SW480 (cell line): ENCODE measurements at regions not wholly inside any gene's neighbourhood (a gene's known extent, or its start where the extent isn't known, plus 50 kb on each side); places are given as distances from the start of the nearest gene placed in this dataset.

Experiments
- DNase-seq: peaks from one replicate; pipeline ENCODE4 v3.0.0-alpha.2; 2016; ENCODE audit warnings: low spot score

DNA sequence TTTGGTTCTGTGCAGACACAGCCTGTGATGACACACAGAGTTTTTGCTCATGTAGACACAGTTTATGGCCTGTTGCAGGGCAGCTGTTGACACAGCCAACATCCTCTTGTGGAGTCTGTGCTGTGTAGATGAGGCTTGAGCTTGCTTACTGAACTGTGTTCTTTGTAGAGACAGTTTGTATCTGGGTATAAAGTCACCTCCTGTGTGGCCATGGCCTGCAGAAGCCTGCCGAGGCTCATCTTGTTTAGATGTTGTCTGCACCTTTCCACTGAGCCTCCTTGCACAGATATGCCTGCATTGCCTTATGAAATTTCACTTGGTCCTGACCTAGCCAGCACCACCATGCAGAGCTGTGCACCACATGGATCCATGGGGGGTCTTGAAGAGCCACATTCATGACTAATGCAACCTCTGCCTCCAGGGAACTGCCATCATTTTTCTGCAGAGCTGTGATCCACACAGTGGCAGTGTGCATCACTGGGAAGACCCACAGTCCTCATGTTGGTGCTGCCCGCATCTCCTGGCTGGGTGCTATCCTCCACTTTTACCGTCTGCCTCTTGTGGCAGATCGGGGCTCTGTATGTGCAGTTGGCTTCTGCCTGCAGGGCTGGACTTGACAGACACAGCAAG is 198.0 kb upstream of the MAMLD1 start:
- no peak for DNase-seq

DNA sequence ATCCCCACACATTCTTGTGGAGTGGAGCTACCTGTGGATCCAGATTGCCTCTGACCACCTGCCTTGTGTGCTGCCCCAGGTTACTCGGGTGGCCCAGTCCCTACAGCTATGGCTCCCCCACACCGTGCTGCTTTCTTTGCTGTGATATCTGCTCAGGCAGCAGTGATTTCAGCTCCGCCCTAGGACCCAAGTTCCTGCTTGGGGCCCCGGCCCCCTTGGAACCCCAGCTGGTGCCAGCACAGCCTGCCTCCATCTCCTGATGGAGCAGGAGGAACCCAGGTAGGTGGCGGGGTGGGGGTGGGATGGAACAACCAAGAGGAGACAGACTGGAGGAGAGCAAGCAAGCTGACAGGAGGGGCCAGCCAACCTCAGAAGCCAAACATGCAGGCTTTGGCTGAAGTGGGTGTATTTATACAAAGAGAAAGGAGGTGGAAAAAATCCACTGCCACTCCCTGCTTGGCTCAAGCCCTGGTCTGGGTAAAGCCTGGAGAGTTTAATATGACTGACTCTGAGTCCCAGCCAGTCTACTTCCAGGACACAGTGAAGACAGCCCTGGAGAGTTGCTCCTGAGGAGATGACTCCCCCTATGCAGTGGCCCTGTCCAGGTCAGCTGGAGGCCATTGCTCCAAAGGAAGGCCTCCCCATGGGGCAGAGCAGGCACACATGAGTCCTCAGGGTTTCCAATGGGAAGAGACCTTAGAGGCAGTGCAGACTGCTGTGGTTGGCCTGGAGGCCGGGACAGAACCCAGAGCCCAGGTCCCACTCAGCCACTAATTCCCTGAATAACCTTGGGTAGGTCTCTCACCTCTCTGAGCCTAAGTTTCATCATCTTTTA is 197.1 kb upstream of the MAMLD1 start:
- DNase-seq, result no peak

DNA sequence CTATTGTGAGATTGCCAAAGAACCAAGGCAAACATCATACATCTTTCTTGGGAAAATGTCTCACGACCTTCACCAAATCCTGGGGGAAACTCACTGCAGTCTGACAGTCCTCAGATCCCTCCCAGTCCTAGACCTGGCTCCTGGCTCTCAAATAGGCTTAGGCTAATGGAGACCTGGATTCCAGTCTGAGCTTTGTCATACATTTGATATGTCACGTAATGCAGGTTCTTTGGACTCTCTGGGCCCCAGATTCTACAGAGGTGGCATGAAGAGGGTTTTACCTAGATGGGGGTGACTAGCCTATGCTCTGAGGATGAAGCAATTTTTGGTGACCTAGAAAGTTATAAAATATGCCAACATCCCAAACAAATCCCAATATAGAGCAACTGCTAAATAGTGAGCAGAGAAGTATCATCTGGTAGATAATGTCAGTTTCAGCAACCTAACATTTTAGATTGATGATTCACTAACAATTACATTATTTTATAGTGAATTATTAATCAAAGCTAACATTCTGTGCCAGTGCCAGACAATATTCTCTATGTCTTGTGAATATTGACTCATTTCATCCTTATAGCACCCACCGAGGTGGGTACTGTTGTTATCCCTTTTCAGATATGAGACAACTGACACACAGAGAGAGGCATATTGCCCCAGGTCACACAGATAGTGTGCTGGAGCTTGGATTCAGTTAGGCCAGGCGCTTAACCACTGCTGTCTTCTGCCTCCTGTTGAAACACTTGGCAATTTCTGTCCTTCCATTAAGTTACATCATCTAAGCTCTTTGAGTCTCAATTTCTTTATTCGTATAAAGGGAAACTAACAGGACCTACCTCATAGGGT is 195.4 kb upstream of the MAMLD1 start:
- DNase-seq, result no peak

- no peak for DNase-seq
These were observed 181.0 kb upstream of the MAMLD1 start for GRCh38 chrX:150182161-150182560.

GRCh38 chrX:150184491-150184890 is 178.6 kb upstream of the MAMLD1 start:
- DNase-seq, result no peak

GRCh38 chrX:150185766-150186165 is 177.4 kb upstream of the MAMLD1 start:
- DNase-seq, result no peak

GRCh38 chrX:150192816-150193215 is 170.3 kb upstream of the MAMLD1 start:
- DNase-seq, result no peak

DNA sequence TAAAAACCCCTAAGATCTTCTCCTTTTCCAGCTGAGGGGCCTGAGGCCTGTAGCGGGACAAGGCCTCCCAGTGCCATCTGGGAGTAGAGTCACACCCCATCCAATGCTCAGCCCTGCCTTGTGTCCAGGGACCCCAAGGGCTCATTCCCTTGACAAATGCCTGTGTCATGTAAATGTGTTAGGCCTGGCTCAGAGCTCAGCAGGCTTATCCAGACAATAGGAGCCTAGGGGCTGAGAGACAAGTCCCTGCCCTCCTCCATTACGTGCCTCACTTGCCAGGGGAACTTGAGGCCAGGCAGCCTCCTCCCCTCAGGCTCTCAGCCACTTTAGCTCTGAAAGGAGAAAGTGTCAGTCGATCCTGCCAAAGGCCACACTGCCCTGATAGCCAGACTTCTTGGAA is 166.8 kb upstream of the MAMLD1 start:
- DNase-seq, result no peak

DNA sequence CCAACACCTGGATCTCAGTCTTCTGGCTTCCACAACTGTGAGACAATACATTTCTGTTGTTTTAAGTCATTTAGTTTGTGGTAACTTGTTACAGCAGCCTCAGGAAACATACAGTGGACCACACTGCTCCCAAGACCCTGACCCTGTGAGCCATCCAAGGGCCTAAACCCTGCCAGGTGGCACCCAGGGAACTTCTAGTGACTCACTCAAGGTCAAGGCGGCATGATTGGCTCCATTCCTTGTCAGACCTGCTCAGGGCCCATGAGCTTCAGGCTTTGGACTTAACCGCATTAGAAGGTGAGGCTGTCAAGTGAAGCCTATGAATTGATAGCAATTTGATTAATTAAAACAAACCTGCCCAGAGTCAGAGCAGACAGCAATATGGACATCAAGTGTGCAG is 165.7 kb upstream of the MAMLD1 start:
- no peak for DNase-seq

GRCh38 chrX:150198776-150199175 is 164.3 kb upstream of the MAMLD1 start:
- no peak for DNase-seq

GRCh38 chrX:150199181-150199580 is 163.9 kb upstream of the MAMLD1 start:
- DNase-seq, result no peak

GRCh38 chrX:150199803-150200202 is 163.3 kb upstream of the MAMLD1 start:
- no peak for DNase-seq

DNA sequence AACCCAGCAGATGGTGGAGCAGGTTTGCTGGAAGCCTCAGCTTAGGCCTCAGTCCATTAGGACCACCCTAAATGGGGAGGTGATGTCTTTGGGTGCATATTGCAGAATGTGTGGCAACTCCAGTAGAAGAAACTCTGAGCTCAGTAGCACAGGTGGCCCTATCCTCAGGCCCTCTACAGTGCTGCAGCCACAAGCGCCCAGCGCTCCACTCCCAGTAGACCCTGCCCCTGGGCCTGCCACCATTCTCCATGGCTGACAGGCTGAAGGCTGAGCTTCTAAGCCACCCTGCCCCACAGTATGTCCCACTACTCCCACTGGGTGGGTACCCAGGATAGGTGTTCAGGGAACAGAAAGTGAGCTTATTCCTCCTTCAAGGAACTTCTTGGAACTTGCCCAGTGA is 162.8 kb upstream of the MAMLD1 start:
- no peak for DNase-seq

DNA sequence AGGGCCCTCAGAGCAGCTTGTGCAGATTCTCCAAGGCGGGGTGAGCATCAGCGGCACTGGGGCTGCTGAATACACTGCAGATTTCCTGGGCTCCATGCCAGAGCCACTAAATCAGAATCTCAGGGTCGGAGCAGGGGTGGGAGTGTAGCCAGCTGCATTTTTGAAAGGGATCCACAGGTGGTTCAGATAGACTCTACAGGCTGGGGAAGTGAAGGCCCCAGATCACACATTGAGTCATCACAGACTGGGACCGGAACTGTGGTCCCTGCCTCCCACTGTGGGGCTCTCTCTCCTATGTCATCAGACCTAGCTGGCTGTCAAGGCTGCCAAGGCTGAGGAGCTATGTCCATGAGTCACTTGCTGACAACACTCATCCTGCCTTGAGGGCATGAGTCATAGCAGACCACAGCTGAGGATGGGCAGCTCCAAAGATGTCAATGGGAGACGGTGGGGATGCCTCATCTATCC is 162.3 kb upstream of the MAMLD1 start:
- DNase-seq, result peak; percentile 92

- no peak for DNase-seq
These were observed 161.7 kb upstream of the MAMLD1 start for GRCh38 chrX:150201391-150201790.

DNA sequence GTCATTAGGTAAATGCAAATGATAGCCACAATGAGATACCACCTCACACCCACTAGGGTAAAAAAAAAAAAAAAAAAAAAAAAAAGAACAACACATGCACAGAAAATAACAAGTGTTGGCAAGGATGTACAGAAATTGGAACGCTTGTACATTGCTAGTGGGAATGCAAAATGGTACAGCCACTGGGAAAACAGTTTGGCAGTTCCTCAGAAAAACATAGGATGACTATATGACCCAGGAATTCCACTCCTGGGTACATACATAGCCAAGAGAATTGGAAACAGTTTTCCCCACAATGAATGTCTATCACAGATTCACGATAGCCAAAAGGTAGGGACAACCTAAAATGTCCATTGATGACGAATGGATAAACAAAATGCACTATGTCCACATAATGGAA is 161.3 kb upstream of the MAMLD1 start:
- DNase-seq, result no peak

DNA sequence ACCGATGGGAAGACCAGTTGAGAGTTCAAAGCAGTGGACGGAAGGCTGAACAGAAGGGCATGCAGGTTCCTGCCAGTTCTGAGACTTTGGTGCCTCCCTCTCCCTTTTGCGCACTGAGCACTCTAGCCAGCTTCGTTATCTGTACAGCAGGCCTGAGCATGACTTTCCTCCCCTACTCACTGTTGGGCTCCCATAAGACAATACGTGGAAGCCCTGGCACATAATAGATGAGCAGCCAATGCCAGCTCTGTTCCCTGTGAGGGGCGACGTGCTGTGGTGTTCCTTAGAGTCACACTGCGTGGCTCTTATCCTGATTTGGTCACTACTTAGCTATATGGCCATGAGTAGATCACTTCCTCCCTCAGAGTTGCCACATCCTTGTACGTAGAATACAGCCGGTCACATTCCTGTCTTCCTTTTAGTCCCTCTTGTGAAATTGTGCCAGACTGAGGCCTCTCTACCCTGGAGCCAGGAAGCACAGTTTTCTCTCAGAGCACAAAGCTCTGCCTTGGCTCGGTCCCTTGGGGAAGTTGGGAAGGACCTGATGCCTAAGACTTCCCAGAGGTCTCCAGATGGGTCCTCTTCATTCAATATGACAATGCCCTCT is 160.4 kb upstream of the MAMLD1 start:
- no peak for DNase-seq

DNA sequence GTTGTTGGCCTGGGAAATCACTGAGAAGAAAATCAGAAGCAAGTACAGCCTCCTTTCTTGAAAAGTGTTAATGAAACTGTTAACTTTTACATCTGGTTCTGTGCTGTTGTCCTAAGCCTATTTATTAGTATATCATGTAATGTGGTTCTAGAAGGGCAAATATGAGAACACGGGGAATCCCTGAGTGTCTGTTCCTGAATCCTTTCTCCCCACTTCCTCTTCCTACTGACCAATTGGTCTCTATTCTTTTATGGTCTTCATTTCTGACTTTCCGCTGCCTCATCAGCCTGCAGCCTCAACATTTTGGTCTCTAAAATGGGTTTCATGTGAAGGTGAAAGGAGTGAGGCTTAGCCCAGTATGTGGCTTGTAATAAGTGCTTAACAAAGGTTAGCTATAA is 159.9 kb upstream of the MAMLD1 start:
- no peak for DNase-seq

GRCh38 chrX:150205011-150205410 is 158.1 kb upstream of the MAMLD1 start:
- DNase-seq, result no peak

DNA sequence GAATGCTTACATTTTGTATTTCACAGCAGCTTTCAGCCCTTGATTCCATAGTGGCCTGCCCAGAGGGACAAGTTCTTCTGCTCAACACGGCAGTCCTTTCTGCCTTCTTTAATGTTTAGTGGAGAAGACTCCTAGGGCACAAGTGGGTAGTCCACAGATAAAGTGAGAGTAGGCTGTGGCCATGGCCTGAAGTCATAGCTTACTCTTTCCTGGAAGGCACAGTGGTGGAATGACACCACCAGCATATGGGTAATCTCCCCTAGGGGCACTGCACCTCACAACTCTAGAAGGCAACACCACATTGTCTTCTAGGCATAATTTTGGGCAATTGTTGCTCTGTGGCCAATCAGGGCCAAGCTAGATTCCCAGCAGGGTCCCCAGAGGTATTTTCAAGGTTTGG is 155.4 kb upstream of the MAMLD1 start:
- no peak for DNase-seq

DNA sequence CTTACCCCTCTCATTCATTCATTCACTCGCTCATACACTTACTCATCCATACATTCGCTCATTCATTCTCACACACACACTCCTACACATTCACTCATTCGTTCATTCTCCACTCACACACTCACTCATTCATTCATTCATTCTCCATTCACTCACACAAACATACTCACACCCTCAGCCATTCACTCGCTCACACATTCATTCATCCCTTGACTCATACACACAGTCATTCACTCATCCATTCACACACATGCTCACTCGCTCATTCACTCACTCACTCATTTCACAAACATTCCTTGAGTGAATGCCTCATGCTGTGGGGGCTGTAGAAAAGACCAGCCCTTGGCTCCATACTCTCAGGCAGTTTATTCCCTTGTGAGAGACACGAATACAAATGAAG is 151.1 kb upstream of the MAMLD1 start:
- DNase-seq, result no peak
